Endodermal cell (in vitro differentiated cells): ENCODE measurements at regions not wholly inside any gene's neighbourhood (a gene's known extent, or its start where the extent isn't known, plus 50 kb on each side); places are given as distances from the start of the nearest gene placed in this dataset.

Source experiments
- DNase-seq: peaks from one replicate; pipeline ENCODE4 v3.0.0-alpha.2; 2017
- H3K27ac ChIP-seq: 2 replicates; pipeline ENCODE4 v1.5.1; 2013; ENCODE audit warnings: mild to moderate bottlenecking, low read depth, low read length, moderate library complexity
- H3K27me3 ChIP-seq: 2 replicates; pipeline ENCODE4 v1.6.1; 2013; ENCODE audit warnings: mild to moderate bottlenecking, low read length, moderate library complexity; ENCODE audit not compliant: insufficient read depth, control insufficient read depth, poor library complexity, severe bottlenecking
- H3K36me3 ChIP-seq: 2 replicates; pipeline ENCODE4 v1.7.0; 2013; ENCODE audit warnings: mild to moderate bottlenecking, low read length, moderate library complexity; ENCODE audit not compliant: control insufficient read depth, insufficient read depth
- H3K4me1 ChIP-seq: one replicate; pipeline ENCODE4 v1.7.0; 2013; ENCODE audit warnings: low read length; ENCODE audit not compliant: control insufficient read depth, insufficient read depth
- H3K4me3 ChIP-seq: 2 replicates; pipeline ENCODE4 v1.5.1; 2013; ENCODE audit warnings: mild to moderate bottlenecking, low read length, moderate library complexity
- H3K9ac ChIP-seq: 2 replicates; pipeline ENCODE4 v1.6.1; 2013; ENCODE audit warnings: mild to moderate bottlenecking, low read length, moderate library complexity; ENCODE audit not compliant: poor library complexity, severe bottlenecking; ENCODE audit errors: extremely low read depth
- H3K9me3 ChIP-seq: 2 replicates; pipeline ENCODE4 v1.6.1; 2013; ENCODE audit warnings: mild to moderate bottlenecking, low read length, moderate library complexity; ENCODE audit not compliant: control insufficient read depth
- H3K27ac Mint-ChIP-seq: 2 replicates; pipeline ENCODE4 v1.8.0; 2020; ENCODE audit warnings: mixed read lengths
- H3K27me3 Mint-ChIP-seq: 2 replicates; pipeline ENCODE4 v1.8.0; 2021; ENCODE audit warnings: mild to moderate bottlenecking, mixed read lengths; ENCODE audit not compliant: insufficient read depth
- H3K36me3 Mint-ChIP-seq: 2 replicates; pipeline ENCODE4 v1.8.0; 2020; ENCODE audit warnings: low read depth, mixed read lengths
- H3K4me1 Mint-ChIP-seq: 2 replicates; pipeline ENCODE4 v1.8.0; 2020; ENCODE audit warnings: mixed read lengths
- H3K4me3 Mint-ChIP-seq: 2 replicates; pipeline ENCODE4 v1.8.0; 2020; ENCODE audit warnings: mild to moderate bottlenecking, moderate library complexity, mixed read lengths
- H3K9me3 Mint-ChIP-seq: 2 replicates; pipeline ENCODE4 v1.8.0; 2020; ENCODE audit warnings: mild to moderate bottlenecking, mixed read lengths
- WGBS, 2 experiments: methylation state at CpG; one replicate each; pipeline versions ENCODE4 v1.1.5 to v1.1.7; 2013; ENCODE audit warnings: missing lambda C conversion rate in 2 of 2, mixed read lengths in 1 of 2; ENCODE audit not compliant: insufficient coverage in 1 of 2, insufficient read length in 1 of 2; 5-methylcytosine and 5-hydroxymethylcytosine counted together
- TF ChIP-seq, protein P1 (sequence below): fragments of 200-600 bp; sonication (generic); conservative IDR thresholded peaks from 2 replicates; pipeline ENCODE4 v1.5.0; 2021; ENCODE audit warnings: antibody characterized with exemption, mild to moderate bottlenecking

DNA sequence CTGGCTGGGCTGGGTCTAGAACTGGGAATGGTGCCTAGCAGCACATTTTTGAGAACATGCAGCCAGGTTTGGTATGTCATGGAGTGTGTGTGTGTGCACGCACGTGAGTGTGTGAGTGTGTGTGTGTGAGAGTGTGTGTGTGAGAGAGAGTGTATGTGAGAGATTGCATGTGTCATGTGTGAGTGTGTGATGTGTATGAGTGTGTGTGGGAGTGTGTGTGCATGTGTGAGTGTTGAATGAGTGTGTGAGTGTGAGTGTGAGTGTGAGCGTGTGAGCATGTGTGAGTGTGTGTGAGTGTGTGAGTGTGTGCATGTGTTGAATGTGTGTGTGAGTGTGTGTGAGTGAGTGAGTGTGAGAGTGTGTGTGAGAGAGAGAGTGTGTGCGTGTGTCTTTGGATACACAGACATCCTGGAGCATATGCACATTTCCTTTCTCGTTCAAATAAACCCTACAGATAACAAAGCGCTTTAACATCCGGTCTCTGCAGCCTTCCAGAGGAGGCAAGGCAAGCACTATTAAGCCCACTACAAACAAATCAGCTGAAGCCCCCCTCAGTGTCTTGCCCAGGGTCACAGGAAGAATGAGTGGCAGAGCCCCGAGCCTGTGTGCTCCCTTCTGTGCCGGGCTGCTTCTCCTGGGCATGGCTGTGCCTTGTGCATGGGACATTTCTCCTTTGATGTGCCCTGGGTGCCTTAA is 108.7 kb upstream of the ETV6 start:
- Histone ChIP-seq H3K9me3 (no peaks in the 10 kb centered on the region), H3K4me3 (no peak overlapping the region), H3K9ac (no peak overlapping the region), H3K27me3 (no peaks in the 10 kb centered on the region), H3K4me1 (no peaks in the 10 kb centered on the region), H3K27ac (no peak overlapping the region), H3K36me3 (no peaks in the 10 kb centered on the region)
- Mint-ChIP-seq H3K4me3 (no peak overlapping the region), H3K4me1 (peaks cover 13% of the 10 kb centered on the region), H3K27ac (no peak overlapping the region), H3K27me3 (peaks cover 2% of the 10 kb centered on the region), H3K9me3 (peaks cover 2% of the 10 kb centered on the region), H3K36me3 (no peaks in the 10 kb centered on the region)
- TF ChIP-seq, protein P1, sequence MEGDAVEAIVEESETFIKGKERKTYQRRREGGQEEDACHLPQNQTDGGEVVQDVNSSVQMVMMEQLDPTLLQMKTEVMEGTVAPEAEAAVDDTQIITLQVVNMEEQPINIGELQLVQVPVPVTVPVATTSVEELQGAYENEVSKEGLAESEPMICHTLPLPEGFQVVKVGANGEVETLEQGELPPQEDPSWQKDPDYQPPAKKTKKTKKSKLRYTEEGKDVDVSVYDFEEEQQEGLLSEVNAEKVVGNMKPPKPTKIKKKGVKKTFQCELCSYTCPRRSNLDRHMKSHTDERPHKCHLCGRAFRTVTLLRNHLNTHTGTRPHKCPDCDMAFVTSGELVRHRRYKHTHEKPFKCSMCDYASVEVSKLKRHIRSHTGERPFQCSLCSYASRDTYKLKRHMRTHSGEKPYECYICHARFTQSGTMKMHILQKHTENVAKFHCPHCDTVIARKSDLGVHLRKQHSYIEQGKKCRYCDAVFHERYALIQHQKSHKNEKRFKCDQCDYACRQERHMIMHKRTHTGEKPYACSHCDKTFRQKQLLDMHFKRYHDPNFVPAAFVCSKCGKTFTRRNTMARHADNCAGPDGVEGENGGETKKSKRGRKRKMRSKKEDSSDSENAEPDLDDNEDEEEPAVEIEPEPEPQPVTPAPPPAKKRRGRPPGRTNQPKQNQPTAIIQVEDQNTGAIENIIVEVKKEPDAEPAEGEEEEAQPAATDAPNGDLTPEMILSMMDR: no peak
- 90 to 98% methylated on average over 4 to 8 of the region's 9 CpGs for WGBS, 2 experiments
- DNase-seq: no peak

DNA sequence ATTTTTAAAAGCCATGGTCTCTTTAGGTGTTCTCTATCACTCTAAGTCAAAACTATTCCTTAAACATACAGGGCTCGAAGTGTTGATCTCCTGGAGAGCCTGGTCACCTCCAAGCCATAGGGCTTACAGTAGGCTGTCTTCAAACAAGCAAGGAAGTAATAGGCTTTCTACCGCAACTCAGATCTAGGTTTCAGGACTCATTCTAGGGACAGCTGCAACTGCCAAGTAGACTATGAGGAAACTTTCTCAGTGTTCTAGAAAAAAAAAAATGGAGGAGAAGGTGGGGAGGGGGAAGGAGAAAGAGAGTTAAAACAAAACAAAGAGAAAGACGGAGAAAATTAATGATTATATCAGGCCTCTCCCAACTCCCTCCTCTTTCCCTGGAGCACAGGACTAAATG is 106.9 kb upstream of the ETV6 start:
- Histone ChIP-seq H3K9ac (no peak overlapping the region), H3K27me3 (no peaks in the 10 kb centered on the region), H3K4me1 (no peaks in the 10 kb centered on the region), H3K27ac (no peak overlapping the region), H3K9me3 (no peaks in the 10 kb centered on the region), H3K36me3 (no peaks in the 10 kb centered on the region), H3K4me3 (no peak overlapping the region)
- H3K9me3 Mint-ChIP-seq: peaks cover 2% of the 10 kb centered on the region
- H3K36me3 Mint-ChIP-seq: no peaks in the 10 kb centered on the region
- no peaks in the 10 kb centered on the region for H3K27me3 Mint-ChIP-seq
- WGBS, 2 experiments: 86 to 89% methylated on average over 1 to 2 of the region's 3 CpGs
- TF ChIP-seq, protein P1: no peak
- H3K27ac Mint-ChIP-seq: no peak overlapping the region
- DNase-seq: no peak
- peaks cover 17% of the 10 kb centered on the region for H3K4me1 Mint-ChIP-seq
- H3K4me3 Mint-ChIP-seq: no peak overlapping the region

DNA sequence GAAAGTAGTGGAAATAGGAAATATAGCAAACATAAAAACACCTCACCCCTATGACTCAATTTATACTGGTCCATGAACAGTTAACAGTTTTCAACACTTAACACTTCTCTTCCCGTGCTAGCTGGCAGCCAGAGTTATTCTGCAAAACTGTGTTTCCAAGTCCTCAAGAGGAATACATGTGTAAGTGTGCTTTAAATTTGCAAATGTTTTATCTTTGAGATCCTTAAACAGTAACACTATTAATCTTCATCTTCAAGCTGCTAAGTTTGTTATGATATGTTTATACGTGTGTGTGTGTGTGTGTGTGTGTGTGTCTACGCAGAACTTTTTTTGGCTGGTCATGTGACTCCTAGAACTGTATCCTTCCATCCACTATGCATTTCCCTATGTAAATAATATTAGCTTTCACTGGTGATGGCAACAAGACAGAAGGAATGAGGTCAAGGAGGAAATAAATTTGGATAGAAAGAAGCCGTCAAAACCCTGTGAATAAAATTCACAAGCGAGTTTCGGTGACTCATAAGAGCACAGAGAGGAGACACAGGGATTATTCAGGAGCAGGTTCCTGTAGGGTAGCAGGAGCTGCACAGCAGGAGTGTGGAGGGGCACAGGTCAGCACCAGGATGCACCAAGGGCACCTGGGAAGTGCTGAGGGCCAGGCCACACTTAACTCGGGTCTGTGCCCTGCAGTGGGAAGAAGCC is 105.9 kb upstream of the ETV6 start:
- peaks cover 17% of the 10 kb centered on the region for H3K4me1 Mint-ChIP-seq
- H3K9me3 Mint-ChIP-seq: peaks cover 5% of the 10 kb centered on the region
- Histone ChIP-seq H3K36me3 (no peaks in the 10 kb centered on the region), H3K4me3 (no peak overlapping the region), H3K4me1 (no peaks in the 10 kb centered on the region), H3K9ac (no peak overlapping the region), H3K27me3 (no peaks in the 10 kb centered on the region), H3K9me3 (no peaks in the 10 kb centered on the region), H3K27ac (no peak overlapping the region)
- H3K36me3 Mint-ChIP-seq: no peaks in the 10 kb centered on the region
- WGBS, 2 experiments: 71 to 83% methylated on average over 4 to 5 of the region's 7 CpGs
- TF ChIP-seq, protein P1: no peak
- no peak overlapping the region for H3K27ac Mint-ChIP-seq
- H3K27me3 Mint-ChIP-seq: no peaks in the 10 kb centered on the region
- DNase-seq: no peak
- H3K4me3 Mint-ChIP-seq: no peak overlapping the region
